IPS-15b (cell line): ENCODE measurements at regions not wholly inside any gene's neighbourhood (a gene's known extent, or its start where the extent isn't known, plus 50 kb on each side); places are given as distances from the start of the nearest gene placed in this dataset.

Experiments used
- H3K27me3 ChIP-seq: one replicate; pipeline ENCODE4 v1.6.1; 2013; ENCODE audit warnings: low read length; ENCODE audit not compliant: control insufficient read depth, insufficient read depth
- H3K36me3 ChIP-seq: one replicate; pipeline ENCODE4 v1.6.1; 2013; ENCODE audit warnings: low read length; ENCODE audit not compliant: control insufficient read depth, insufficient read depth
- H3K4me1 ChIP-seq: one replicate; pipeline ENCODE4 v1.6.1; 2013; ENCODE audit warnings: mild to moderate bottlenecking, low read length; ENCODE audit not compliant: control insufficient read depth, insufficient read depth
- H3K4me3 ChIP-seq: one replicate; pipeline ENCODE4 v1.5.1; 2013; ENCODE audit warnings: low read depth, low read length
- H3K9ac ChIP-seq: one replicate; pipeline ENCODE4 v1.6.1; 2013; ENCODE audit warnings: low read depth, mild to moderate bottlenecking, low read length
- H3K9me3 ChIP-seq: one replicate; pipeline ENCODE4 v1.6.1; 2013; ENCODE audit warnings: mild to moderate bottlenecking, low read length; ENCODE audit not compliant: control insufficient read depth, insufficient read depth

- Histone ChIP-seq H3K4me3 (no peak overlapping the region), H3K9ac (no peak overlapping the region), H3K36me3 (no peaks in the 10 kb centered on the region), H3K27me3 (no peaks in the 10 kb centered on the region), H3K9me3 (no peaks in the 10 kb centered on the region), H3K4me1 (no peaks in the 10 kb centered on the region)
These were observed 173.6 kb upstream of the PDE1C start for GRCh38 chr7:32243687-32244290.

- Histone ChIP-seq H3K4me1 (no peaks in the 10 kb centered on the region), H3K9ac (no peak overlapping the region)
These were observed 172.2 kb upstream of the PDE1C start for GRCh38 chr7:32242436-32242835.

GRCh38 chr7:32241636-32242035 is 171.4 kb upstream of the PDE1C start:
- no peaks in the 10 kb centered on the region for H3K27me3 ChIP-seq
- H3K4me3 ChIP-seq = no peak overlapping the region
- no peaks in the 10 kb centered on the region for H3K36me3 ChIP-seq
- H3K4me1 ChIP-seq = no peaks in the 10 kb centered on the region
- H3K9ac ChIP-seq = no peak overlapping the region
- no peaks in the 10 kb centered on the region for H3K9me3 ChIP-seq

More at GRCh38 chr7:32242436-32242835, 172.2 kb upstream of the PDE1C start:
- H3K36me3 ChIP-seq = no peaks in the 10 kb centered on the region
- no peaks in the 10 kb centered on the region for H3K27me3 ChIP-seq
- H3K4me3 ChIP-seq = no peak overlapping the region
- no peaks in the 10 kb centered on the region for H3K9me3 ChIP-seq

GRCh38 chr7:32239764-32240163 is 169.6 kb upstream of the PDE1C start:
- no peaks in the 10 kb centered on the region for H3K4me1 ChIP-seq
- H3K36me3 ChIP-seq = no peaks in the 10 kb centered on the region
- H3K27me3 ChIP-seq = no peaks in the 10 kb centered on the region
- H3K9me3 ChIP-seq = no peaks in the 10 kb centered on the region
- no peak overlapping the region for H3K4me3 ChIP-seq
- H3K9ac ChIP-seq = no peak overlapping the region

- Histone ChIP-seq H3K36me3 (no peaks in the 10 kb centered on the region), H3K27me3 (no peaks in the 10 kb centered on the region), H3K9me3 (no peaks in the 10 kb centered on the region), H3K9ac (no peak overlapping the region), H3K4me3 (no peak overlapping the region), H3K4me1 (no peaks in the 10 kb centered on the region)
These were observed 158.4 kb upstream of the PDE1C start for GRCh38 chr7:32228601-32229000.

GRCh38 chr7:32227746-32228145 is 157.5 kb upstream of the PDE1C start:
- H3K9ac ChIP-seq = no peak overlapping the region
- H3K4me1 ChIP-seq = no peaks in the 10 kb centered on the region
- no peaks in the 10 kb centered on the region for H3K36me3 ChIP-seq
- no peaks in the 10 kb centered on the region for H3K9me3 ChIP-seq
- H3K4me3 ChIP-seq = no peak overlapping the region
- H3K27me3 ChIP-seq = no peaks in the 10 kb centered on the region

- no peaks in the 10 kb centered on the region for H3K27me3 ChIP-seq
- no peak overlapping the region for H3K9ac ChIP-seq
These were observed 154.1 kb upstream of the PDE1C start for GRCh38 chr7:32224276-32224675.

GRCh38 chr7:32223721-32224120 is 153.5 kb upstream of the PDE1C start:
- no peak overlapping the region for H3K4me3 ChIP-seq
- H3K27me3 ChIP-seq = no peaks in the 10 kb centered on the region
- no peak overlapping the region for H3K9ac ChIP-seq
- H3K9me3 ChIP-seq = no peaks in the 10 kb centered on the region
- H3K4me1 ChIP-seq = no peaks in the 10 kb centered on the region
- no peaks in the 10 kb centered on the region for H3K36me3 ChIP-seq

More at GRCh38 chr7:32224276-32224675, 154.1 kb upstream of the PDE1C start:
- Histone ChIP-seq H3K4me3 (no peak overlapping the region), H3K4me1 (no peaks in the 10 kb centered on the region), H3K36me3 (no peaks in the 10 kb centered on the region), H3K9me3 (no peaks in the 10 kb centered on the region)

GRCh38 chr7:32223071-32223650 is 153.0 kb upstream of the PDE1C start:
- Histone ChIP-seq H3K27me3 (no peaks in the 10 kb centered on the region), H3K36me3 (no peaks in the 10 kb centered on the region), H3K9me3 (no peaks in the 10 kb centered on the region), H3K9ac (no peak overlapping the region), H3K4me3 (no peak overlapping the region), H3K4me1 (no peaks in the 10 kb centered on the region)

GRCh38 chr7:32222251-32222900 is 152.2 kb upstream of the PDE1C start:
- no peaks in the 10 kb centered on the region for H3K9me3 ChIP-seq
- no peak overlapping the region for H3K9ac ChIP-seq
- H3K27me3 ChIP-seq = no peaks in the 10 kb centered on the region
- no peaks in the 10 kb centered on the region for H3K4me1 ChIP-seq
- H3K36me3 ChIP-seq = no peaks in the 10 kb centered on the region
- no peak overlapping the region for H3K4me3 ChIP-seq

- H3K4me1 ChIP-seq = no peaks in the 10 kb centered on the region
- H3K9me3 ChIP-seq = no peaks in the 10 kb centered on the region
- no peak overlapping the region for H3K9ac ChIP-seq
- no peak overlapping the region for H3K4me3 ChIP-seq
- no peaks in the 10 kb centered on the region for H3K36me3 ChIP-seq
- H3K27me3 ChIP-seq = no peaks in the 10 kb centered on the region
These were observed 151.5 kb upstream of the PDE1C start for GRCh38 chr7:32221736-32222135.

GRCh38 chr7:32221056-32221455 is 150.8 kb upstream of the PDE1C start:
- Histone ChIP-seq H3K4me1 (no peaks in the 10 kb centered on the region), H3K4me3 (no peak overlapping the region), H3K9me3 (no peaks in the 10 kb centered on the region), H3K36me3 (no peaks in the 10 kb centered on the region), H3K27me3 (no peaks in the 10 kb centered on the region), H3K9ac (no peak overlapping the region)
